H1 (cell line): ENCODE measurements at regions not wholly inside any gene's neighbourhood (a gene's known extent, or its start where the extent isn't known, plus 50 kb on each side); places are given as distances from the start of the nearest gene placed in this dataset.

ENCODE experiments used
- CTCF ChIA-PET: fragments of 300-600 bp; sonication (Branson Sonifier 250); formaldehyde crosslinking; loops from one replicate; lab custom pipeline; 2021; ENCODE audit not compliant: partially characterized antibody; lab: Charles Lee
- POLR2A ChIA-PET: fragments of 300-600 bp; sonication (Branson Sonifier 250); formaldehyde crosslinking; loops from one replicate; lab custom pipeline; 2021; ENCODE audit warnings: inconsistent platforms; ENCODE audit not compliant: partially characterized antibody; lab: Charles Lee
- DNase-seq, 2 experiments: peaks; one replicate each; pipeline versions ENCODE4 v3.0.0 to v3.0.0-alpha.2; 2010 to 2022; ENCODE audit warnings: low spot score in 2 of 2, low read depth in 1 of 2, mixed read lengths in 1 of 2
- FAIRE-seq: peaks from 2 replicates; lab custom pipeline; 2011; peaks lifted over from hg19 to GRCh38; lab: Jason Lieb, UNC
- H2AFZ ChIP-seq: 2 replicates; pipeline ENCODE4 v1.8.1; 2012; ENCODE audit warnings: low read length, inconsistent platforms
- H2AK5ac ChIP-seq: 2 replicates; pipeline ENCODE4 v1.6.1; 2013; ENCODE audit warnings: low read depth, low read length
- H2BK120ac ChIP-seq: replicated peaks from 2 replicates; pipeline ENCODE3; 2013; ENCODE audit warnings: low read depth, low read length, inconsistent platforms
- H2BK12ac ChIP-seq: 2 replicates; pipeline ENCODE4 v1.6.1; 2013; ENCODE audit warnings: low read depth, low read length
- H2BK15ac ChIP-seq: 2 replicates; pipeline ENCODE4 v1.6.1; 2013; ENCODE audit warnings: low read length
- H2BK20ac ChIP-seq: 2 replicates; pipeline ENCODE4 v1.6.1; 2013; ENCODE audit warnings: low read length
- H2BK5ac ChIP-seq: 2 replicates; pipeline ENCODE4 v1.6.1; 2013; ENCODE audit warnings: low read depth, low read length
- H3K14ac ChIP-seq: 2 replicates; pipeline ENCODE4 v1.6.1; 2013; ENCODE audit warnings: inconsistent platforms; ENCODE audit not compliant: insufficient read length
- H3K18ac ChIP-seq: 2 replicates; pipeline ENCODE4 v1.6.1; 2013; ENCODE audit warnings: low read length; ENCODE audit errors: extremely low read depth
- H3K23ac ChIP-seq: 2 replicates; pipeline ENCODE4 v1.6.1; 2013; ENCODE audit warnings: inconsistent platforms; ENCODE audit not compliant: insufficient read length
- H3K23me2 ChIP-seq: 2 replicates; pipeline ENCODE4 v1.6.1; 2013; ENCODE audit warnings: low read depth, low read length
- H3K27ac ChIP-seq: 2 replicates; pipeline ENCODE4 v1.6.1; 2011; ENCODE audit warnings: low read depth, low read length, inconsistent platforms
- H3K27me3 ChIP-seq, 4 experiments: replicated peaks in 1 of 4; 1 replicate in 1 of 4; 2 replicates in 3 of 4; pipeline versions ENCODE4 v1.6.1 to v1.8.1; 2011 to 2013; ENCODE audit warnings: low read length in 3 of 4, mild to moderate bottlenecking in 3 of 4, inconsistent platforms in 2 of 4, mixed read lengths in 2 of 4, moderate library complexity in 1 of 4; ENCODE audit not compliant: control insufficient read depth in 3 of 4, insufficient read depth in 3 of 4; ENCODE audit errors: extremely low read depth in 1 of 4
- H3K36me3 ChIP-seq, 4 experiments: 2 replicates each; pipeline versions ENCODE4 v1.6.1 to v1.8.1; 2011 to 2013; ENCODE audit warnings: mild to moderate bottlenecking in 4 of 4, low read length in 3 of 4, moderate library complexity in 2 of 4, control low read depth in 1 of 4, inconsistent platforms in 1 of 4; ENCODE audit not compliant: insufficient read depth in 4 of 4, control insufficient read depth in 2 of 4
- H3K4ac ChIP-seq: replicated peaks from 2 replicates; pipeline ENCODE3; 2013; ENCODE audit warnings: low read length, low read depth, mixed read lengths, inconsistent platforms; ENCODE audit not compliant: insufficient read length
- H3K4me1 ChIP-seq, 4 experiments: replicated peaks in 1 of 4; 1 replicate in 1 of 4; 2 replicates in 3 of 4; pipeline versions ENCODE4 v1.6.1 to v1.8.1; 2011 to 2013; ENCODE audit warnings: low read length in 3 of 4, inconsistent platforms in 2 of 4, mixed read lengths in 1 of 4; ENCODE audit not compliant: insufficient read depth in 4 of 4, control insufficient read depth in 3 of 4
- H3K4me2 ChIP-seq, 2 experiments: 2 replicates each; pipeline versions ENCODE4 v1.6.1 to v1.8.1; 2011 to 2013; ENCODE audit warnings: low read depth in 2 of 2, low read length in 2 of 2, control low read depth in 1 of 2, inconsistent platforms in 1 of 2, mild to moderate bottlenecking in 1 of 2; ENCODE audit not compliant: insufficient read depth in 1 of 2
- H3K4me3 ChIP-seq, 4 experiments: fragments of 200-600, 300-600 bp in 1 of 4; sonication (generic), shearing (Covaris generic), sonication (Bioruptor Twin) in 1 of 4; 2 replicates each; pipeline versions ENCODE4 v1.5.1 to v1.8.1; 2011 to 2016; ENCODE audit warnings: low read length in 4 of 4, low read depth in 3 of 4, control low read depth in 2 of 4, inconsistent platforms in 2 of 4, mild to moderate bottlenecking in 2 of 4, mixed read lengths in 1 of 4, moderate library complexity in 1 of 4; ENCODE audit not compliant: insufficient read depth in 2 of 4; ENCODE audit errors: extremely low read depth in 1 of 4
- H3K56ac ChIP-seq: replicated peaks from 2 replicates; pipeline ENCODE3; 2013; ENCODE audit warnings: low read depth, mild to moderate bottlenecking, mixed read lengths, low read length, inconsistent platforms; ENCODE audit not compliant: insufficient read length
- H3K79me1 ChIP-seq: 2 replicates; pipeline ENCODE4 v1.6.1; 2013; ENCODE audit warnings: low read depth, low read length, control low read depth
- H3K79me2 ChIP-seq, 2 experiments: 2 replicates each; pipeline versions ENCODE4 v1.6.1 to v1.8.1; 2012 to 2013; ENCODE audit warnings: low read length in 2 of 2, mild to moderate bottlenecking in 2 of 2, inconsistent platforms in 1 of 2; ENCODE audit not compliant: insufficient read depth in 2 of 2, control insufficient read depth in 1 of 2
- H3K9ac ChIP-seq, 4 experiments: replicated peaks in 1 of 4; 1 replicate in 1 of 4; 2 replicates in 3 of 4; pipeline versions ENCODE4 v1.6.1 to v1.8.1; 2011 to 2013; ENCODE audit warnings: low read depth in 3 of 4, low read length in 3 of 4, control low read depth in 2 of 4, mild to moderate bottlenecking in 2 of 4, moderate library complexity in 2 of 4, inconsistent platforms in 1 of 4; ENCODE audit errors: extremely low read depth in 1 of 4
- H3K9me3 ChIP-seq, 2 experiments: 2 replicates each; pipeline versions ENCODE4 v1.6.1 to v1.8.1; 2012 to 2013; ENCODE audit warnings: mild to moderate bottlenecking in 2 of 2, moderate library complexity in 2 of 2, control low read depth in 1 of 2, inconsistent platforms in 1 of 2, low read depth in 1 of 2, low read length in 1 of 2, mixed read lengths in 1 of 2; ENCODE audit not compliant: insufficient read depth in 2 of 2
- H4K20me1 ChIP-seq, 2 experiments: replicated peaks in 1 of 2; 2 replicates each; pipeline versions ENCODE3 to v1.8.1; 2011 to 2013; ENCODE audit warnings: inconsistent platforms in 2 of 2, low read length in 2 of 2, mild to moderate bottlenecking in 1 of 2; ENCODE audit not compliant: insufficient read depth in 2 of 2, control insufficient read depth in 1 of 2
- H4K5ac ChIP-seq: 2 replicates; pipeline ENCODE4 v1.6.1; 2013; ENCODE audit warnings: low read length, low read depth, mixed read lengths, inconsistent platforms; ENCODE audit not compliant: insufficient read length
- H4K8ac ChIP-seq: 2 replicates; pipeline ENCODE4 v1.8.0; 2013; ENCODE audit warnings: mild to moderate bottlenecking, moderate library complexity, low read length, inconsistent platforms; ENCODE audit not compliant: insufficient read depth; ENCODE audit errors: extremely low read depth
- H4K91ac ChIP-seq: replicated peaks from 2 replicates; pipeline ENCODE3; 2013; ENCODE audit warnings: low read length, mixed read lengths, inconsistent platforms; ENCODE audit not compliant: insufficient read length
- ASH2L ChIP-seq: fragments of 200-600, 300-600 bp; sonication (generic); IDR thresholded peaks from one replicate; pipeline ENCODE4 v1.7.1; 2017; ENCODE audit warnings: low read length
- BRCA1 ChIP-seq: IDR thresholded peaks from 2 replicates; pipeline ENCODE4 v1.6.1; 2012; ENCODE audit warnings: low read depth, low read length, improper control_type of control experiment
- CREB1 ChIP-seq: IDR thresholded peaks from 2 replicates; pipeline ENCODE4 v1.6.1; 2012; ENCODE audit warnings: inconsistent platforms
- E2F6 ChIP-seq: IDR thresholded peaks from 2 replicates; pipeline ENCODE4 v1.6.1; 2012; ENCODE audit warnings: inconsistent platforms
- HDAC2 ChIP-seq, 2 experiments: fragments of 300-600 bp in 1 of 2; sonication (generic) in 1 of 2; IDR thresholded peaks; 2 replicates each; pipeline ENCODE4 v1.6.1; 2011 to 2012; ENCODE audit warnings: low read depth in 2 of 2, low read length in 2 of 2, mild to moderate bottlenecking in 2 of 2, moderate library complexity in 2 of 2, borderline replicate concordance in 1 of 2, inconsistent platforms in 1 of 2
- RBBP5 ChIP-seq: IDR thresholded peaks from 2 replicates; pipeline ENCODE4 v1.7.1; 2012; ENCODE audit warnings: low read depth, mild to moderate bottlenecking, inconsistent platforms, low read length, moderate library complexity, borderline replicate concordance
- SIX5 ChIP-seq: IDR thresholded peaks from 2 replicates; pipeline ENCODE4 v1.6.1; 2011; ENCODE audit warnings: mild to moderate bottlenecking, low read depth, low read length
- SUZ12 ChIP-seq: fragments of 200-600 bp; sonication (generic); IDR thresholded peaks from 2 replicates; pipeline ENCODE4 v1.6.1; 2012; ENCODE audit warnings: mild to moderate bottlenecking, inconsistent platforms, low read length, moderate library complexity, mixed read lengths
- TAF7 ChIP-seq: optimal IDR thresholded peaks from 2 replicates; pipeline ENCODE3; 2011; ENCODE audit warnings: low read depth, mild to moderate bottlenecking, inconsistent platforms, low read length, moderate library complexity, borderline replicate concordance
- TCF12 ChIP-seq: IDR thresholded peaks from 2 replicates; pipeline ENCODE4 v1.6.1; 2011; ENCODE audit warnings: low read depth, mild to moderate bottlenecking, low read length
- WGBS, 2 experiments: shearing (Covaris generic) in 1 of 2; methylation state at CpG; one replicate each; pipeline versions ENCODE4 v1.1.6 to v1.1.7; 2013 to 2015; ENCODE audit warnings: low lambda C conversion rate in 2 of 2, mixed read lengths in 2 of 2, inconsistent platforms in 1 of 2, low coverage in 1 of 2, missing lambda C conversion rate in 1 of 2; ENCODE audit not compliant: insufficient replicate concordance in 2 of 2, insufficient coverage in 1 of 2, insufficient read length in 1 of 2; ENCODE audit errors: extremely low coverage in 1 of 2, missing lambda C conversion rate in 1 of 2; 5-methylcytosine and 5-hydroxymethylcytosine counted together

- POLR2A ChIA-PET = no interaction called here
- Histone ChIP-seq H2BK12ac (no peak overlapping the region), H4K8ac (no peak overlapping the region), H4K20me1 (no peaks in the 10 kb centered on the region), H3K14ac (no peak overlapping the region), H3K4me2 (no peak overlapping the region), H2BK20ac (no peak overlapping the region), H2BK15ac (no peak overlapping the region), H2AK5ac (no peak overlapping the region), H2AFZ (no peak overlapping the region), H3K27me3 (no peaks in the 10 kb centered on the region), H3K9me3 (no peaks in the 10 kb centered on the region), H3K4me1 (no peaks in the 10 kb centered on the region), H4K91ac (no peak overlapping the region), H3K56ac (no peak overlapping the region), H3K23ac (no peak overlapping the region), H3K18ac (no peak overlapping the region), H3K4ac (no peak overlapping the region), H2BK120ac (no peak overlapping the region), H3K79me2 (no peaks in the 10 kb centered on the region), H3K4me3 (no peak overlapping the region), H3K36me3 (no peaks in the 10 kb centered on the region), H3K9ac (no peak overlapping the region), H2BK5ac (no peak overlapping the region), H3K23me2 (no peaks in the 10 kb centered on the region), H4K5ac (no peak overlapping the region), H3K79me1 (no peaks in the 10 kb centered on the region), H3K27ac (no peak overlapping the region)
- FAIRE-seq (no peak), DNase-seq (no peak)
- TF ChIP-seq HDAC2 (IDR thresholded peaks at IDR 0.05; ENCODE audit: borderline replicate concordance in 1 of 2, low read depth in 2 of 2, low read length in 2 of 2) (no peak), E2F6 (no peak), BRCA1 (no peak), TCF12 (no peak), CREB1 (no peak), ASH2L (no peak), SUZ12 (no peak), SIX5 (no peak), RBBP5 (no peak), TAF7 (no peak)
- CTCF ChIA-PET = no interaction called here
- WGBS, 2 experiments = 96% methylated on average over 5 of the region's 5 CpGs; no CpG with 5 or more reads in 1 of the 2 experiments
Observed at GRCh38 chr2:7989823-7990222, 692.0 kb upstream of the ID2 start.
